ENCODE measurements at regions not wholly inside any gene's neighbourhood (a gene's known extent, or its start where the extent isn't known, plus 50 kb on each side); places are given as distances from the start of the nearest gene placed in this dataset.

DNA sequence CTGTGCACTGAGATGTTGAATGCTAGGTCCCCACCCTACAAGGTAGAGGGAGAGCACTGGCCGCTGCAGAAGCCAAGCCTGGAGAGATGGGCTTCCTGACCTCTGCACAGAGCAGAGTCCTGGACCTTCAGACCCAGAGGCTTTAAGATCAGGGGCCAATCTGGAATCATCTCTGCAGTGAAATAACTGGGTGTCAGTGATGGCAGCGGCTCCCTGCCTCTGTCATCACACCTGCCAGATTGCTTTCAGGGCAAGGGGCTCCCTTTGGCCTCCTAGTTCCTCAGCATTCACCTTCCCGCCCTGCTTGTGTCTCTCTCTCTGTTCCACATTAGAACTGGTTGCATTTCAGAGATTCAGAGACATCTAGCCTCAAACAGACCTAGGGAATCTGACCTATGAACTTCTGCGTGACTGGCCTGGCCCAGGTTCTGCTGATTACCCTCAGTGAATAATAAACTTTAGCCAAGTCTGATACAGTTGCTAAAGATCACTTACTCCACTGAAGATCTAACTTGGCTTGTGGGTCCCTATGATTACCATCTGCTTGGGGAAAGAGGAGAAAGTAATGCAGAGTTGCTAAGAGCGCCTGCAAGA, 87.8 kb downstream of the ATP1A1 start:
- Histone ChIP-seq H3K9me3 (no peaks in the 10 kb centered on the region), H3K4me3 (no peak overlapping the region), H3K27me3 (no peaks in the 10 kb centered on the region), H3K36me3 (no peaks in the 10 kb centered on the region), H3K27ac (no peak overlapping the region), H3K4me1 (no peaks in the 10 kb centered on the region)
- no peak for DNase-seq (ENCODE audit: extremely low spot score in 2 of 2)
- intact Hi-C loops (cut with DNase I), result no loop called here
- TF ChIP-seq, protein P1, sequence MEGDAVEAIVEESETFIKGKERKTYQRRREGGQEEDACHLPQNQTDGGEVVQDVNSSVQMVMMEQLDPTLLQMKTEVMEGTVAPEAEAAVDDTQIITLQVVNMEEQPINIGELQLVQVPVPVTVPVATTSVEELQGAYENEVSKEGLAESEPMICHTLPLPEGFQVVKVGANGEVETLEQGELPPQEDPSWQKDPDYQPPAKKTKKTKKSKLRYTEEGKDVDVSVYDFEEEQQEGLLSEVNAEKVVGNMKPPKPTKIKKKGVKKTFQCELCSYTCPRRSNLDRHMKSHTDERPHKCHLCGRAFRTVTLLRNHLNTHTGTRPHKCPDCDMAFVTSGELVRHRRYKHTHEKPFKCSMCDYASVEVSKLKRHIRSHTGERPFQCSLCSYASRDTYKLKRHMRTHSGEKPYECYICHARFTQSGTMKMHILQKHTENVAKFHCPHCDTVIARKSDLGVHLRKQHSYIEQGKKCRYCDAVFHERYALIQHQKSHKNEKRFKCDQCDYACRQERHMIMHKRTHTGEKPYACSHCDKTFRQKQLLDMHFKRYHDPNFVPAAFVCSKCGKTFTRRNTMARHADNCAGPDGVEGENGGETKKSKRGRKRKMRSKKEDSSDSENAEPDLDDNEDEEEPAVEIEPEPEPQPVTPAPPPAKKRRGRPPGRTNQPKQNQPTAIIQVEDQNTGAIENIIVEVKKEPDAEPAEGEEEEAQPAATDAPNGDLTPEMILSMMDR (IDR thresholded peaks at IDR 0.05), result no peak
- TF ChIP-seq POLR2A (IDR thresholded peaks at IDR 0.05) (no peak), POLR2AphosphoS5 (IDR thresholded peaks at IDR 0.05; ENCODE audit: insufficient read depth in 1 of 2, low read depth in 1 of 2) (no peak)

DNA sequence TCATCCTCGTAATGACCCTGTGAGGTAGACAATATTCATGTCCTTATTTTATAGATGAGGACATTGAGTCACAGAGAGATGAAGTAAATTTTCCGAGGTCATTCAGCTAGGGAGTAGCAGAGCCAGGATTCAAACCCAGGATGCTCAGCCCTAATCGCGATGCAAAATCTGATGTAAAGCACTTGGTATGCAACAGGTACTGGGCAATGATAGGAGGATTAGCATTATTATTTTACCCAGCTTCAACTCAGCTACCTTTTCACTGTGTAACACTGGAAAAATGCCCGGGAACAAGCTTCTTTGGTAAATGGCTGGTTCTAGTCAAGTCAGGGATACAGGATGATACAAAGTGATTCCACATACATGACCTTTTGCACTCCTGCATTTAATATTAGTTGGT, 88.7 kb downstream of the ATP1A1 start:
- Histone ChIP-seq H3K4me3 (no peak overlapping the region), H3K27ac (no peak overlapping the region), H3K36me3 (no peaks in the 10 kb centered on the region), H3K4me1 (no peaks in the 10 kb centered on the region), H3K9me3 (no peaks in the 10 kb centered on the region), H3K27me3 (no peaks in the 10 kb centered on the region)
- DNase-seq (ENCODE audit: extremely low spot score in 2 of 2), result peak in 1 of 2 donors; percentile 25
- intact Hi-C loops (cut with DNase I), result no loop called here
- TF ChIP-seq POLR2A (IDR thresholded peaks at IDR 0.05) (no peak), POLR2AphosphoS5 (IDR thresholded peaks at IDR 0.05; ENCODE audit: insufficient read depth in 1 of 2, low read depth in 1 of 2) (no peak)
- TF ChIP-seq, protein P1 (IDR thresholded peaks at IDR 0.05), result no peak

DNA sequence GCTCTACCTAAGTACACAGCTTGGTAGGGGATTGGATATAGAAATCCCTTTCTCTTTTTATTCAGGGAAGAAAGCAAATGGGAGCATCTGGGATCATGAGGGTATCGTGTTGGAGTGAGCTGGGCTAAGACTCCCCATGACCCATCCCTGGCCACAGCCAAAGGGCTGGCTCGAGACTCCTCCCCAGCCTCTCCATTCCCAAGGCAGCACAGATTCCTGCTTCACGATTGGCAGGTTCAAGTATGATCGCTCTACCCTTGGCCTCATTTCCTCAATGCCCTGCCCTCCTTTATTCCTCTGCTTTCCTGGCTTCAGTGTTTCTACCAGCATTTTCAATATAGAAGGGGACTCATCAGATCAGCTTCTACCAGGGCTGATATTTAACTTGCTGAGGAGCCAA, 89.7 kb downstream of the ATP1A1 start:
- no peaks in the 10 kb centered on the region for H3K27me3 ChIP-seq
- H3K4me3 ChIP-seq, result no peak overlapping the region
- no peak overlapping the region for H3K27ac ChIP-seq
- no peaks in the 10 kb centered on the region for H3K9me3 ChIP-seq
- TF ChIP-seq POLR2A (IDR thresholded peaks at IDR 0.05) (no peak), POLR2AphosphoS5 (IDR thresholded peaks at IDR 0.05; ENCODE audit: insufficient read depth in 1 of 2, low read depth in 1 of 2) (no peak)
- TF ChIP-seq, protein P1 (IDR thresholded peaks at IDR 0.05), result no peak
- intact Hi-C loops (cut with DNase I), result no loop called here
- no peak for DNase-seq (ENCODE audit: extremely low spot score in 2 of 2)
- no peaks in the 10 kb centered on the region for H3K4me1 ChIP-seq
- H3K36me3 ChIP-seq, result no peaks in the 10 kb centered on the region

DNA sequence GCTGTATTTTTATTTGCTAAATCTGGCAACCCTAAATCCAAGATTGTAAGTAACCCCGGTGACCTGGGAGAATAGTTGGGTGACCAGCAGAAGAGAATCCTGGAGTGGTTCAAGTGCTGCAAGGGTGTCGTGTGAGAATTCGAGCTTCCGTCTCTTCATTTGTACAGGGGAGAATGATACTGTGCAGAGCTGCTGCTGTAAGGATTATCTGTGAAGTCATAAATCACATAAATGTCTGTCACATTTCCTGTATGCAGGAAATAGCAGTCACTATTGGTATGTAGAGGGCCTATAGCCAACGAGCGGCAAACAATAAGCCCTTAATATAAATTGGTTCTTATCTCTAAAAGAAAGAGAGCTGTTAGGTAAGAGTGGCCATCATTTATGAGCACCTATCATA, 90.7 kb downstream of the ATP1A1 start:
- no peaks in the 10 kb centered on the region for H3K36me3 ChIP-seq
- H3K4me1 ChIP-seq, result no peaks in the 10 kb centered on the region
- H3K9me3 ChIP-seq, result no peaks in the 10 kb centered on the region
- DNase-seq (ENCODE audit: extremely low spot score in 2 of 2), result no peak
- no peak overlapping the region for H3K27ac ChIP-seq
- intact Hi-C loops (cut with DNase I), result no loop called here
- no peak overlapping the region for H3K4me3 ChIP-seq
- no peak for TF ChIP-seq POLR2AphosphoS5 (IDR thresholded peaks at IDR 0.05; ENCODE audit: insufficient read depth in 1 of 2, low read depth in 1 of 2)
- no peak for TF ChIP-seq POLR2A (IDR thresholded peaks at IDR 0.05)
- TF ChIP-seq, protein P1 (IDR thresholded peaks at IDR 0.05), result no peak
- H3K27me3 ChIP-seq, result no peaks in the 10 kb centered on the region
